ENCODE measurements at regions not wholly inside any gene's neighbourhood (a gene's known extent, or its start where the extent isn't known, plus 50 kb on each side); places are given as distances from the start of the nearest gene placed in this dataset.
"Not testable (repeated sequence)": the region's sequence is repeated elsewhere in the genome, so short reads cannot be mapped to it uniquely, and the experiment has no call there.

DNA sequence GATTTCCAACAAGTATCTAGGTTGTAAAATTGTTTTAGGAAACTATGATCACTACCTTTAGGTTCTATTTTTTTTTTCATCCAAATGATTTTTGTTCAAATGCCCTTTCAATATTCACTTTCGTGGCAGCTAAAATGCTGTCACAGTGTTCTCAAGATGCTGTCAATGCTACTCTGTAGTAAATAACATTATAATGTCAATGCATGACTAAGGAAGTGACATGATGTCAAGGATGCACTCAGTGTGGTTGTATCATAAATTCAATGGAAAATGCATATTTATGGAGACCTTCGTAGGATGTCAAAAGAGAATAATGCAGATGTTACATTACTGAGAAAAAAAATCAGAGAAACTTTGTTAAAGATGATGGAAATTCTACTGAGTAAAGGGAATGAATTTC lies 673.8 kb downstream of the ANKRD7 start:
- no peak for DNase-seq (ENCODE audit: low read depth)

DNA sequence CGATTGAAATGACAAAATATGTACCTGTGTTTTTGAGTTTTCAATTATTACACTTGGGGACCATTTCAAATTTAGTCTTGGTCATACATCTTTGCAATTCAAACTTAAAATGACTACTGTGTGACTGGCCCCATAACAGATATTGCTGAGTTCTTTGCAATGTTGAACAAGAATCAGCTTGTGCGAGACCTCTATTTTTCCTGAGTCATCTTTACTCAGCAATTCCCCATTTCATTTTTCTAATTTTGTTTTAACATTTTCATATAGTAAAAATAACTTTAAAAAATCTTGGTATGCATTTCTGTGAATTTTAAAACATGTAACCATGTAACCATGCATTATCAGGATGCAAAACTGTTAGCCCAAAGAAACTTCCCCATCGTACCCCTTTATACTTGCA lies 678.1 kb downstream of the ANKRD7 start:
- no peak for DNase-seq (ENCODE audit: low read depth)

DNA sequence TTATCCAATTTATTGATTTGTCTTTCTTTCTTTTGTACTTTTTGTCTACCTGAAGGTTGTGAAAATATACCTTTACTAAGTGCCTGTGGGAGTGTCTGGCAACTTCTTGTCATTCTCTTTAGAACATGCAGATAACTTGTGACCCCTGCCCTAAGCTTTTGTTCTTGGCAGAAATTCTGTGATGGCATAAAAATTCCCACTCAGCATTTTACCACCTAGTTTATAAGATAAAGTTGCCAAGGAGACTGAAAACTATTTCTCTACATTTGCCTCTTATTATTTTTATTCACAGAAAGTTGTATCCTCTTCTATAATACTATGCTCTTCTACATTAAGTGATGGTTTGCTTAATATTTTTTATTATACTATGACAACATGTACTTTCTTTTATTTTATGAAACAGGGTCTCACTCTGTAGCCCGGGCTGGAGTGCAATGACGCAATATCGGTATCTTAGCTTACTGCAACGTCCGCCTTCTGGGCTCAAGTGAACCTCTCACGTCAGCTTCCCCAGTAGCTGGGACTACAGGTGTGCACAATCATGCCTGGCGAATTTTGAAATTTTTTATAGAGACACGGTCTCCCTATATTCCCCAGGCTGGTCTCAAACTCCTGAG lies 683.5 kb downstream of the ANKRD7 start:
- no peak for DNase-seq (ENCODE audit: low read depth)

DNA sequence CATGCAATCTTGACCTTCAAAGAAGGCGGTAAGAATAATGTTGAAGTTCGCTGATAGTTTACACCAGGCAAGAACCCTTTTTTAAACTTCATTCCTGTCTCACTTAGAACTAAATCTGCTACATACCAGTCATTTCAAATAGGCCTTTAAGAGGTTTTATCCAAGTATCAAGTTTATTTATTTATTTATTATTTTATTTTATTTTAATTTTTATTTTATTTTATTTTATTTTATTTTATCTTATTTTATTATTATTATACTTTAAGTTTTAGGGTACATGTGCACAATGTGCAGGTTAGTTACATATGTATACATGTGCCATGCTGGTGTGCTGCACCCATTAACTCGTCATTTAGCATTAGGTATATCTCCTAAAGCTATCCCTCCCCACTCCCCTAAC lies 691.6 kb downstream of the ANKRD7 start:
- not testable (repeated sequence) for DNase-seq (ENCODE audit: low read depth)

DNA sequence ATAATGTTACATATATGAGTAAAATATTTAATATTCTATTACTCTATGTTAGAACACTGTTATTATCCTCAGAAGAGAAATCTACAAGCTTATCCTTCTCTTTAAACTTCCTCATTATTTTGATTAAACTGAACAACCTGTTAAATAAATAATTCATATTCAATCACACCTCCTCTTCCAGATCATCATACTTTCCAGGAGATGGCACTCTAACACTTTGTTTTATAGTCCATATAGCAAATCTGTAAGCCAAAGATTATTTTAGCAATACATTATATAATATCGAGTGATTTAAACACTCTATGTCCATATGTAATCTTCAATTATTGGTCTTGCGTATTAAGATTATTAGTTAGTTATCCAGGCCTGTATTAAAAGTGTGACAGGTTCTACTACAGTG lies 694.1 kb downstream of the ANKRD7 start:
- no peak for DNase-seq (ENCODE audit: low read depth)

DNA sequence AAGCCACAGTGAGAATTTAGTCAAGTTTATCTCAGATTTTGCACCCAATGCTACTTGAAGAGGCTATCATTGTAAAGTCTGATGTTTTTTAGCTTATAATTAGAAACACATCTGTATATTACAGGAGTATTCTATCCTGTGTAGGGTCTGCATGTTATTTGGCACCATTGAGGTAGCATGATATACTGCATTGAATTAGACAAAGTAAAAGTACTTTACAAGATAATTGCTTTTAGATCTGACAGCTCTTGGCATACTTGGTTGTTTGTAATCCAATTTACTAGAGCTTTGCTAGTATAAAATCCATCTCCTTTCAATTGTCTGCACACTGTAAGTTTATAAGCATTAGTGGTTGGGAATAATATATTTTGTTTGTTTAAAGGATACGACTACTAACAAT lies 714.3 kb downstream of the ANKRD7 start:
- no peak for DNase-seq (ENCODE audit: low read depth)

DNA sequence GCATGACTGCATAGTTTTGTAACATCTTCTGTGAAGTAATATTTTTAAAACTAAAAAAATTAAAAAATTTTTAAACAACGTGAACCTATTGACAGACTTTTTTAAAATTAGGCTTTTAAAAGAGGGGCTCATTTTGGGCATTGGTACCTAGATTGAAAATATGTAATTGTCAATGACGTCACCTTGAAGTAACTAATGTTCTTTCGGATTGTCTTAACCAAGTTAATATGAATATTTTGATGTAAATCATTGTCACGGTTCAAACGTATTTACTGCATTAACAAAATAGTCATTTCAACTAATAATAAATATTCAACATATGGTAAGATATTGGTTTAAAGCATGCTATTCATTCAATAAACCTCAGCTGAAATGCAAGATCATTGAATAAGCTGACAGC lies 719.8 kb downstream of the ANKRD7 start:
- DNase-seq (ENCODE audit: low read depth) = no peak

DNA sequence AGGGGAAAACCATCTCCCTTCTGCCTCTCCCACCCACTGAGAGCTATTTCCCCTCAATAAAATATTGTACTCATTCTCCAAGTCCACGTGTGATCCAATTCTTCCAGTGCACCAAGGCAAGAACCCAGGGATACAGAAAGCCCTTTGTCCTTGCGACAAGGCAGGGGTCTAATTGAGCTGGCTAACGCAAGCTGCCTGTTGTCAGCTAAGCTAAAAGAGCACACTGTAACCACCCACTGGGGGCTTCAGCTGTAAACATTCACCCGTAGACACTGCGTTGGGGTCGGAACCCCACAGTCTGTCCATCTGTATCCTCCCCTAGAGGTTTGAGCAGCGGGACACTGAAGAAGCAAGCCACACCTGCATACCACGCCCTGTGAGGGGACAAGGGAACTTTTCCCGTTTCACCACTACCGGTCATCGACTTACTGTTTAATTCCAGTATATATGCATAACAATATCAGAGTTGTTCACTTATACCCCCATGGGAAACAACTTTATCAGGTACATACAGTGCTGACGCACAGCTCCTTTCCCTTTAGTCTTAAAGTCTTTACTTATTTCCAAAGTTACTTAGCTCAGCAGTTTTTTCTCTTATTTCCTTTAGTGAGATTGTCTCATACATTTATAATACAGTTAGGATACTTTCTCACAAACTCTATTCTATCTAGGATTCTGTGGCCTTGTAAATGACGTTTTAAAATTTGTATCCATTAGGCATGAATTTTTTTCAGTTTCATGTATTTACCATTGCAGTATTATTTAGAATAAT lies 721.6 kb downstream of the ANKRD7 start:
- no peak for DNase-seq (ENCODE audit: low read depth)

DNA sequence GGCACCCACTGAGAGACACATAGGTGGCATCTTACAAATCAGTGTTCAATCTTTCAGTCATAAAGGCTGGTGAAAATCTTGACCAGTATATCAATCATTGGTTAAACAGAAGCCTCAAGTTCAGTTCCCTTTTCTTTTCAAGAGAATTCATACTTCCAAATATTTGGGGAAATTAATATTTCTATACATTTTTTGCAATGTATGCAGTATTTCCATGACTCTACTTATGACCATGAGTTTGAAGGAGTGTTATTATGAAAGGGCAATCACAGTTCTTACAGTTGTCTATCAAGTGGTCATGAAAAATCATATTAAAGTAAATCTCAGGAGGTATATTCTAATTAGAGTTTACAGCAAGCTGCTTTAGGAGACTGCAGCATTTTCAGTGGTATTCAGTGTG lies 724.0 kb downstream of the ANKRD7 start:
- DNase-seq (ENCODE audit: low read depth) = no peak

DNA sequence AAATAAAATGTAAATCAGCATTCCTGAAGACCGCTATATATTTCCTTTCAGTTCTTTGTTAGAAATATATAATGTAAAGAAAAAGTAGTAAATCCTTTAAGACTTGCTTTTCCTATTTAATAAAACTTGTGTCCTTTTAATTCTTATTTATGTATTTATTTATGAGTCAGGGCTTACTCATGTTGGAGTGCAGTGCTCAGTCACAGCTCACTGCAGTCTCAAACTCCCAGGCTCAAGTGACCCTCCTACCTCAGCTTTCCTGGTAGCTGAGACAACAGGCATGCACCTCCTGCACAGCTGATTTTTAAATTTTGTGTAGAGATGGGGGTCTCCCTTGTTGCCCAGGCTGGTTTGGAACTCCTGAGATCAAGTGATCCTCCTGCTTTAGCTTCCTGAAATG lies 724.5 kb downstream of the ANKRD7 start:
- no peak for DNase-seq (ENCODE audit: low read depth)

DNA sequence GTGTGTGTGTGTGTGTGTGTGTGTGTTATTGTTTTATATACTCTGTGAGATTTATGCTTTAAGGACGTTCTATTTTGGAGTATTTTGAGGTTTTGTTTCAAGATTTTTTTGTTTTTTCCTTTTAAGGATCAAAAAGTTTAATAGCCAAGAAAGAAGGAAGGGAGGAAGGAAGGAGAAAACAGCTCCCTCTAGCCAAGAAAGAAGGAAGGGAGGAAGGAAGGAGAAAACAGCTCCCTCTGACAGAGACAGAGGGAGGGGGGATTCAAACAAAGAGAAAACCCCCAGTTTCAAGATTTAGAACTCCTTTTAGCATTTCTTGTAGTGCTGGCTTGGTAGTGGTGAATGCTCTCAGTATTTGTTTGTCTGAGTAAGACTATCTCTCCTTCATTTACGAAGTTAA lies 731.8 kb downstream of the ANKRD7 start:
- DNase-seq (ENCODE audit: low read depth) = not testable (repeated sequence)

DNA sequence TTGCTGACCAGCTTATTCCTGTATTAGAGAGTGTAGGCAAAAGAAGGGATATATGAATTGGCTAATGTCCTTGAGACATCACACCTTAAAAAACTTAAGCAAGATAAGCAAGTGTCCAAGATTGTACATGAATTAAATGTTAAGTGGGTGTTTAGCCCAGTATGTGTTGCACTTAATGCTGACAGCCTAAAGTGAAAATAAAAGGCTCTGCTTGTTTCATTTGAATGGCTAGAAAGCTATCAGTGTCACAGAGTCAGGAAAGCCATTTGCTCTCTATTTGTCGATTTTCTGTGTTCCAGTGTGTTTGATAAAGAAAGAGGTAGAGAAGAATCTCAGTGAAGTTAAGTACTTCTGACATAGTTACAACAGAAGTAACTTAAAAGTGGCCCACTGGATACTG lies 744.9 kb downstream of the ANKRD7 start:
- DNase-seq (ENCODE audit: low read depth) = no peak

DNA sequence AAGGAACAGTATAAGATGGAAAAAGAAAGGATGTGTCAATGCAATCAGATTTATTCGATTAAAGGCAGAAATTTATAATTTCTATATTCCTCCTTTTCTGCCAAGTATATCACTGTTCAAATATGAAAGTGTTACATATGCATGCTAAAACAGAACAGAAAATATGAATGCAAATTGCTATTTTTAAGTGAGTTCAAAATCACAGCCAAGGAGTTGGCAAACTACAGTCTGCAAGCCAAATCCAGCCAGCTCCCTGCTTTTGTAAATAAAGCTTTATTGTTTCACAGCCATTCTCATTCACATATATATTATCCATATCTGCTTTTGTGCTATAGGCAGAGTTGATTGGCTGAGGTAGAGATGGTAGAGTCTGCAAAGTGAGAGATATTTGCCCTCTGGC lies 747.2 kb downstream of the ANKRD7 start:
- DNase-seq (ENCODE audit: low read depth) = no peak

DNA sequence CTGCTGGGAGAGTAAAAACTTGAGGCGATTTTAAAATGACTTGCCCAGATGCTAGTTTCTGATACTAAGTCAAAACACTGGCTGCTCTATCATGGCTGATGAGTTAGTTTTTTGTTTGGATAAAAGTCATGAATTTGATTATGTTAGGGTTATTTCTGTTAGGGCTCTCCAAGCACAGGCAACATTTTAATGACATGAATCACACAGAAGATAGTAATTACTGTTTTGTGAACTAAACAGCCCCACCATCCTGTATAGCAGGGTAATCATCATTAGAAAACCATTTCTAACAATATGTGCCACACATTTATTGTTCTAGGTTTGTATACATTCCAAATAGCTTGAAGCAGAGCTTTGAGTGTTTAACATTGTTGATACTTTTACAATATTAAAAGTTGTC lies 750.3 kb downstream of the ANKRD7 start:
- no peak for DNase-seq (ENCODE audit: low read depth)

DNA sequence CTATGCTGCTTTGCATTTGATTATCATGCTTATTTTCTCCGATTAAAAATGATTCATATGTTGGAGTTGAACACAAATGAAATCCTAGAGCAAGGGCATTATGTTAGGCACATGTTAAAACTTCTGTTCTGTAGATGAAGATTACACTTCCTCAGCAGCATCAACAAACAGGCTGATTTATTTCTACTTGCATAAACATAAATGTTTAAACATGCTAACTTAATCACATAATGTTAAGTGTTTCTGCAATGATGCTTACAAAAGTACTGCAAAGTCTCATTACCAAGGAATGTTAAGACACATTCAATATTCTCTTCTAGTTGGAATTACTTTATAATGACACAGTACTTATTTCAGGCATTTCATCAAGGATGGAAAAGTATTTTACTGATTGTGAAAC lies 770.8 kb downstream of the ANKRD7 start:
- no peak for DNase-seq (ENCODE audit: low read depth)

DNA sequence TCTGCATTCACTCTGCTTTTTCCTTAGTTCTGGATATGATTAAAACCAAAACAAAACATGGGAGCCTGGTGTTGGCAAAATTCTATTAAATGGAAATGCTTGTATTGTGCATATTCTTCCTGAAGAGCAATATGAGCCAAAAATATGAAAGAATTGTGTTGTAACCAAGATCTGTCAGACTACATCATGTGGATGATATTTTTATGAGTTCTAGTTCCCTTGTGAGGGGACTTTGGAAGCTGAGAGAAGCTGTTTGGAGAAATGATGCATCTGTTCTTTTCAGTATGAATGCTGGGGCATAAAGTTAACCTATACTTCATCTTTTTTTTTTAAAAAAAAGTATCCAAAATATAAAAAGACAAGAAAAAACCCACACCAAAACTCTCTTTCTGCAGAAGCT lies 782.7 kb downstream of the ANKRD7 start:
- DNase-seq (ENCODE audit: low read depth) = no peak

DNA sequence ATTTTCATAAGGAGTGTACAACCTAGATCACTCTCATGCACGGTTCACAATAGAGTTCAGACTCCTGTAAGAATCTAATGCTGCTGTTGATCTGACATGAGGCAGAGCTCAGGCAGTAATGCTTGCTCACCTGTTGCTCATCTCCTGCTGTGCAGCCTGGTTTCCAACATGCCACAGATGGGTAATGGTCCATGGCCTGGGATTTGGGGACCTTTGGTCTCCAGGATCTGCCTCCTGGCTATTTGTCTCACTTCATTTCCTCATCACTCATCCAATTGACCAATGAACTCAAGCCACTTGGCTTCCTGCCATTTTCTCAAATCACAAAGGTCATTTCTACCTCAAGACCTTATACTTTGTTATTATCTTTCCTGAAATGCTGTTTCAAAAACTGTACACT lies 786.1 kb downstream of the ANKRD7 start:
- no peak for DNase-seq (ENCODE audit: low read depth)

DNA sequence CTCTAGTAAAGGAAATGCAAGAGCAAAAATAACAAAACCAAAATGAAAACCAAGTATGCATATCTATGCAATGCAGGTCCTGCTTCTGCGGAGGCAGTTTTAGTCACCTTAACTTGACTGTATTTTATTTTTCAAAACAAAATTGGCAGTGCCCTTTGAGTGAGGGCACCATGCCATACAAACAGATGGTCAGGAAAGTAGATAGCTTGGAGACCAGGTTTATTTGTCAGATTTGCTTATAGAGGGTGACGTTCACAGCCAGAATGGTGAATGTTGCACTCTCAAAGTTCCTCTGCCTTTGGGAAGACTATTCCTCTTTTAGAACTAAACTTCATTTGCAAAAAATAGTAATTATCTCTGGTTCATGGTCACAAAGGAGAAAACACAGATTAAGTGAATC lies 801.9 kb downstream of the ANKRD7 start:
- DNase-seq (ENCODE audit: low read depth) = no peak

DNA sequence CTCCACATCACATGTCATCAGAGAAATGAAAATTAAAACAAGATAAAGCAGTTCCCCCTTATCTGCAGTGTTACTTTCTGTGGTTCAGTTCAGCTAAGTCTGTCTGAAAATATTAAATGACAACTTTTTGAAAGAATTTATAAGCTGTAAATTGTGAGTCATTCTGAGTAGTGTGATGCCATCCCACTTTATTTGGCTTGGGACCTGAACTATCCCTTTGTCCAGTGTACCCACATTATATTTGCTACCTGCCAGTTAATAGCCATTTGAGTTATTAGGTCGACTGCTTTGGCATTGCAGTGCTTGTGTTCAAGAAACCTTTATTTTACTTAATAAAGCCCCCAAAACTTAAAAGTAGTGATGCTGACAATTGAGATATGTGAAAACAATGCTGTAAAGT lies 804.2 kb downstream of the ANKRD7 start:
- DNase-seq (ENCODE audit: low read depth) = no peak

DNA sequence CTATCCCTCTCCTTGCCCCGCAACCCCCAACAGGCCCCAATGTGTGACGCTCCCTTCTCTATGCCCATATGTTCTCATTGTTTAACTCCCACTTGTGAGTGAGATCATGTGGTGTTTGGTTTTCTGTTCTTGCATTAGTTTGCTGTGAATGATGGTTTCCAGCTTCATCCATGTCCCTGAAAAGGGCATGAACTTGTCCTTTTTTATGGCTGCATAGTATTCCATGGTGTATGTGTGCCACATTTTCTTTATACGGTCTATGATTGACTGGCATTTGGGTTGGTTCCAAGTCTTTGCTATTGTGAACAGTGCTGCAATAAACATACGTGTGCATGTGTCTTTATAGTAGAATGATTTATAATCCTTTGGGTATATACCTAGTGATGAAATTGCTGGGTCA lies 807.6 kb downstream of the ANKRD7 start:
- not testable (repeated sequence) for DNase-seq (ENCODE audit: low read depth)

DNA sequence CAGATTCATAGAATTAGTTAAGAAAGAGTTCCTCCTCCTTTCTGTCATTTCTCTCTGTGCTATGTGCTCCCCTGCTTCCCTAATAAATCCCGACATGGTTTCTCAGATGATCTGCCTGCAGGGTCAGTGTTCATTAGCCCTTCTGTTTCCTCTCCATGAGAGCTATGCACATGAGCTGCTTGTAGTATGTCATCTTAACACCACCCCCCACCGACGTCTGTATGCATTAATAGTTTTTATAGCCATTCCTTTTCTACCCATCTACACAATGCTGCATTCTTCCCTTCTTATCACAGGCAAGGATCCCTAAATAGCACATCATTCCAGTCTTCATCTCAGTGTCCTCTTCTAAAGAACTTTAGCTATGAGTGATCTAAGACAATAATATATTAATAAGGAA lies 809.1 kb downstream of the ANKRD7 start:
- no peak for DNase-seq (ENCODE audit: low read depth)

DNA sequence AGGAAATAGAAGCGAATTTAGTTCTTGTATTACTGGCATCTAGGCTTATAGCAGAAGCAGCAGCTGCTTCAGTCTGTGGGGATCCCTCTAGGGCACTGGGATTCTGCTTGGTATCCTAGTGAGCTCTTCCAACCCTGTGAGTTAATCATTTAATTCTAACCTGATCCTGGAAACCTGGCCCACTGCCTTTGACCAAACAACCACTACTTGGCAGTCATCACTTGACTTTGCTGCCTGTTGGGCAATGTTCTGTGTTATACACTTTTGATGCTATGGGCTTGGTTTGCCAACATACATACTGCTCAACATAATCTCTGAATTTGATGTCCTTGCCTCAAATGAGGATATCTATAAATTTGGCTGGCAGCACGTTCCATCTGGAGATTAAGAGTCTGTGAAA lies 813.4 kb downstream of the ANKRD7 start:
- no peak for DNase-seq (ENCODE audit: low read depth)

DNA sequence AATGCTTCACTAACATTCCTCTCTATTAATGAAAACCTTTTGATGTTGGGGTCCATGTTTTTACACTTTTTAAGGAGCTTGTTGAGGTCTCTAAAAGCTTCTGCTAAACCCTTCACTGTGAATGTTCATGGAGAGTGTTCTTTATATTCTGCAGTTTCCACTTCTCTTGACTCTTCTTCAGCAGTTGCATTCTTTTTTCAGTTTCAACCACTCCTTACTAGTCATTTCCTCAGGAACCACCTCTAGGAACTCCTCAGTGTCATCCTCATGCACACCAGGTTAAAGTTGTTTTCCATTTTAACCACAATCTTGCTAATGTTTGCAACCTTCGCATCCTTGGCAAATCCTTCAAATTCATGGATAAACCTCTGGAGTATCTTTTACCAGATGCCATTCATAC lies 821.6 kb downstream of the ANKRD7 start:
- no peak for DNase-seq (ENCODE audit: low read depth)
